ENCODE measurements at regions not wholly inside any gene's neighbourhood (a gene's known extent, or its start where the extent isn't known, plus 50 kb on each side); places are given as distances from the start of the nearest gene placed in this dataset.

DNA sequence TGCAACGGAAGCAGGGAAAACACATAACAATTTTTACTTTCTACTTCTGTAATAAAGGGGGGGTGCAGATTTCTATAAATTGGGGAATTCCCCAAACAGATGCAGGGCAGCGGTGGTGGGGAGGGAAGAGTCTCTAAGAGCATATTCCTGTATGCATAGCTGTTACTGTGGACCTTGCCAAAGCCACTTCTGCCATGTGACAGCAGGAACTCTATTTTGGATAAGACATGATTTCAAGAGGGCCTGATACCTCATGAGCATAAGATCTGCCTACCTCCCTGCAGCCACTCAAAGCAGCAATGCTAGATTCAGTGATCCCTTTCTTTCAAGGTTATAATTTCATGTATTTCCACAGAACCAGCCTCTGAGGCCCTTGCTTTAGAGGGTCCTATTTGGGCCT, 86.2 kb upstream of the CNKSR3 start:
- TF ChIP-seq, protein P1, sequence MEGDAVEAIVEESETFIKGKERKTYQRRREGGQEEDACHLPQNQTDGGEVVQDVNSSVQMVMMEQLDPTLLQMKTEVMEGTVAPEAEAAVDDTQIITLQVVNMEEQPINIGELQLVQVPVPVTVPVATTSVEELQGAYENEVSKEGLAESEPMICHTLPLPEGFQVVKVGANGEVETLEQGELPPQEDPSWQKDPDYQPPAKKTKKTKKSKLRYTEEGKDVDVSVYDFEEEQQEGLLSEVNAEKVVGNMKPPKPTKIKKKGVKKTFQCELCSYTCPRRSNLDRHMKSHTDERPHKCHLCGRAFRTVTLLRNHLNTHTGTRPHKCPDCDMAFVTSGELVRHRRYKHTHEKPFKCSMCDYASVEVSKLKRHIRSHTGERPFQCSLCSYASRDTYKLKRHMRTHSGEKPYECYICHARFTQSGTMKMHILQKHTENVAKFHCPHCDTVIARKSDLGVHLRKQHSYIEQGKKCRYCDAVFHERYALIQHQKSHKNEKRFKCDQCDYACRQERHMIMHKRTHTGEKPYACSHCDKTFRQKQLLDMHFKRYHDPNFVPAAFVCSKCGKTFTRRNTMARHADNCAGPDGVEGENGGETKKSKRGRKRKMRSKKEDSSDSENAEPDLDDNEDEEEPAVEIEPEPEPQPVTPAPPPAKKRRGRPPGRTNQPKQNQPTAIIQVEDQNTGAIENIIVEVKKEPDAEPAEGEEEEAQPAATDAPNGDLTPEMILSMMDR (IDR thresholded peaks at IDR 0.05; ENCODE audit: low read length, missing control alignments): no peak
- H3K4me3 ChIP-seq (replicated peaks; ENCODE audit: low read depth, low read length): no peak overlapping the region
- DNase-seq (ENCODE audit: low read depth): no peak

- TF ChIP-seq, protein P1 (IDR thresholded peaks at IDR 0.05; ENCODE audit: low read length, missing control alignments): no peak
- DNase-seq (ENCODE audit: low read depth): no peak
- no peak overlapping the region for H3K4me3 ChIP-seq (replicated peaks; ENCODE audit: low read depth, low read length)
Measured at GRCh38 chr6:154598399-154598798, 87.9 kb upstream of the CNKSR3 start.

GRCh38 chr6:154602296-154602695, 91.8 kb upstream of the CNKSR3 start:
- H3K4me3 ChIP-seq (replicated peaks; ENCODE audit: low read depth, low read length): no peak overlapping the region
- TF ChIP-seq, protein P1 (IDR thresholded peaks at IDR 0.05; ENCODE audit: low read length, missing control alignments): no peak
- no peak for DNase-seq (ENCODE audit: low read depth)

DNA sequence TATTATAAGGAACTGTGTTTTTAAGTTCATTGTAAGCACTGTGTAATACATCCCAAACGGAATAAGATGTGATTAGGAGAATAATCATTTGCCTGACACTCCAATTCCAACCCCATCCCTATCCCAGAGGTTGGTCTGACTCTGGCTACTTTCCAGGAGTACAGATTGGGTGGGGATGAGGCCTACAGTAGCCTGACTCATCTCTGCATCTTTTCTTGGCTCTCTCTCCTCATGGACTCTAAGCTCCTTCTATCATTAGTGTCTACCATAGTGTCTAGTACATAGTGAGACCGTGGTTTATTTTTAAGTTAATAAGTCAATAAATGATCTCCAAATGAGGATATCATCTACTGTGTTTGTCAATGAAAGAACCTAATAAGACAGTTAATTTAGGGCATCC, 92.2 kb upstream of the CNKSR3 start:
- H3K4me3 ChIP-seq (replicated peaks; ENCODE audit: low read depth, low read length): no peak overlapping the region
- no peak for DNase-seq (ENCODE audit: low read depth)
- TF ChIP-seq, protein P1 (IDR thresholded peaks at IDR 0.05; ENCODE audit: low read length, missing control alignments): no peak

- no peak overlapping the region for H3K4me3 ChIP-seq (replicated peaks; ENCODE audit: low read depth, low read length)
- no peak for DNase-seq (ENCODE audit: low read depth)
- TF ChIP-seq, protein P1 (IDR thresholded peaks at IDR 0.05; ENCODE audit: low read length, missing control alignments): no peak
Measured at GRCh38 chr6:154604119-154604518, 93.6 kb upstream of the CNKSR3 start.

- H3K4me3 ChIP-seq (replicated peaks; ENCODE audit: low read depth, low read length): no peak overlapping the region
- TF ChIP-seq, protein P1 (IDR thresholded peaks at IDR 0.05; ENCODE audit: low read length, missing control alignments): no peak
- no peak for DNase-seq (ENCODE audit: low read depth)
Measured at GRCh38 chr6:154605178-154605881, 94.8 kb upstream of the CNKSR3 start.

- DNase-seq (ENCODE audit: low read depth): no peak
- TF ChIP-seq, protein P1 (IDR thresholded peaks at IDR 0.05; ENCODE audit: low read length, missing control alignments): no peak
- no peak overlapping the region for H3K4me3 ChIP-seq (replicated peaks; ENCODE audit: low read depth, low read length)
Measured at GRCh38 chr6:154605882-154606370, 95.4 kb upstream of the CNKSR3 start.
